ENCODE measurements at regions not wholly inside any gene's neighbourhood (a gene's known extent, or its start where the extent isn't known, plus 50 kb on each side); places are given as distances from the start of the nearest gene placed in this dataset.

GRCh38 chr15:37806808-37807207 lies 127.6 kb upstream of the TMCO5A start:
- Histone ChIP-seq H3K4me3 (ENCODE audit: low read length) (no peak overlapping the region), H3K4me2 (ENCODE audit: low read length) (no peak overlapping the region), H4K20me1 (ENCODE audit: control insufficient read depth, insufficient read depth, low read depth, low read length) (no peaks in the 10 kb centered on the region), H3K9me2 (replicated peaks; ENCODE audit: control insufficient read depth, low read length) (no peaks in the 10 kb centered on the region), H3K27me3 (ENCODE audit: control insufficient read depth, low read length) (no peaks in the 10 kb centered on the region), H3K27ac (ENCODE audit: low read depth, low read length) (no peak overlapping the region), H3K4me1 (ENCODE audit: control insufficient read depth, low read length) (no peaks in the 10 kb centered on the region), H3K9me3 (ENCODE audit: control insufficient read depth, insufficient read depth, low read length) (no peaks in the 10 kb centered on the region), H3F3A (ENCODE audit: control insufficient read depth, insufficient read depth) (no peaks in the 10 kb centered on the region), H3K79me2 (ENCODE audit: control insufficient read depth, low read length) (no peaks in the 10 kb centered on the region), H3K36me3 (ENCODE audit: control insufficient read depth, low read length) (no peaks in the 10 kb centered on the region)
- TF ChIP-seq CTCF (IDR thresholded peaks at IDR 0.05; ENCODE audit: low read depth, low read length, poor library complexity, severe bottlenecking) (no peak), EZH2phosphoT487 (IDR thresholded peaks at IDR 0.05; ENCODE audit: borderline replicate concordance, low read length) (no peak)

DNA sequence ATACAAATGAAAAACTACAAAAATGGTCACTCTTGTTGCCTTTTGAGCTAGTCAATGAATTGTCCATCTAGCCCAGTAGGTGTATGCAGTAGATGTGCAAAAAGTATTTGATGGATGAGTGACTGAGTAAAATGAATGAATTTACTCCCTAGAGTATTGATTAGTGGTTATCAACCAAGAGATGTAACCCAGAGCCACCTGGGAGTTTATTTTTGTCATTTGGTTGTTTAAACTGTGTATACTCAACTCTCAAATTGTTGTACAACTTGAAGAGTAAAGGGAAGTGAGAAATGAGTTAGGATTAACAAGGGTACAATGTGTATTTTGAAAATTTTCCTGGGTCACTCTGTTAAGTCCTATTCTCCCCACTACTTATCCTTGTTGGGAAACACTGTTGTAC lies 124.1 kb upstream of the TMCO5A start:
- no peak overlapping the region for H3K4me3 ChIP-seq (ENCODE audit: low read length)
- no peaks in the 10 kb centered on the region for H3K36me3 ChIP-seq (ENCODE audit: control insufficient read depth, low read length)
- no peaks in the 10 kb centered on the region for H3K79me2 ChIP-seq (ENCODE audit: control insufficient read depth, low read length)
- no peak overlapping the region for H3K4me2 ChIP-seq (ENCODE audit: low read length)
- H3K27me3 ChIP-seq (ENCODE audit: control insufficient read depth, low read length) = no peaks in the 10 kb centered on the region
- no peaks in the 10 kb centered on the region for H3K9me2 ChIP-seq (replicated peaks; ENCODE audit: control insufficient read depth, low read length)
- H4K20me1 ChIP-seq (ENCODE audit: control insufficient read depth, insufficient read depth, low read depth, low read length) = no peaks in the 10 kb centered on the region
- H3K9me3 ChIP-seq (ENCODE audit: control insufficient read depth, insufficient read depth, low read length) = no peaks in the 10 kb centered on the region
- H3F3A ChIP-seq (ENCODE audit: control insufficient read depth, insufficient read depth) = no peaks in the 10 kb centered on the region
- TF ChIP-seq CTCF (IDR thresholded peaks at IDR 0.05; ENCODE audit: low read depth, low read length, poor library complexity, severe bottlenecking) (no peak), EZH2phosphoT487 (IDR thresholded peaks at IDR 0.05; ENCODE audit: borderline replicate concordance, low read length) (no peak)
- H3K4me1 ChIP-seq (ENCODE audit: control insufficient read depth, low read length) = no peaks in the 10 kb centered on the region
- H3K27ac ChIP-seq (ENCODE audit: low read depth, low read length) = no peak overlapping the region

DNA sequence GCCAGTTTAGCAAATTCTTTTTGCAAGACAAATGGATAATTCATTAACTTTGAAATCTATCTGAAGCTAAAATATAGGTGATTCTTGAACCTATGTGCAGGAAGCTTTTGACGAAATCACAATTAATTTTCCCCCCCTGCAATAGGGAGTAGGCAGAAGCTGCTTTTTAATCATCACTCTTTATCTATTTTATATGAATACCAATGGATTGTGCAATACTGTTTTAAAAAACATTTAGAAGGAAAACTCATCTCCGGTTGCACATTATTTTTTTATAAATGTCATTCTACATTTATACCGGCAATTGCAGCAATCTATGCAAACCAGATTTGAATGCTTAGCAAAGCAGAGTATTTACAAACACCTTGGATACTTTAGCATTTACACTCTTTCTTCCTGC lies 121.1 kb upstream of the TMCO5A start:
- Histone ChIP-seq H3K4me1 (ENCODE audit: control insufficient read depth, low read length) (no peaks in the 10 kb centered on the region), H3K79me2 (ENCODE audit: control insufficient read depth, low read length) (no peaks in the 10 kb centered on the region), H3K4me3 (ENCODE audit: low read length) (no peak overlapping the region), H3F3A (ENCODE audit: control insufficient read depth, insufficient read depth) (no peaks in the 10 kb centered on the region), H3K27ac (ENCODE audit: low read depth, low read length) (no peak overlapping the region), H3K27me3 (ENCODE audit: control insufficient read depth, low read length) (no peaks in the 10 kb centered on the region), H3K36me3 (ENCODE audit: control insufficient read depth, low read length) (no peaks in the 10 kb centered on the region), H4K20me1 (ENCODE audit: control insufficient read depth, insufficient read depth, low read depth, low read length) (no peaks in the 10 kb centered on the region), H3K9me2 (replicated peaks; ENCODE audit: control insufficient read depth, low read length) (no peaks in the 10 kb centered on the region), H3K9me3 (ENCODE audit: control insufficient read depth, insufficient read depth, low read length) (no peaks in the 10 kb centered on the region), H3K4me2 (ENCODE audit: low read length) (no peak overlapping the region)
- TF ChIP-seq CTCF (IDR thresholded peaks at IDR 0.05; ENCODE audit: low read depth, low read length, poor library complexity, severe bottlenecking) (no peak), EZH2phosphoT487 (IDR thresholded peaks at IDR 0.05; ENCODE audit: borderline replicate concordance, low read length) (no peak)
